ENCODE measurements at regions not wholly inside any gene's neighbourhood (a gene's known extent, or its start where the extent isn't known, plus 50 kb on each side); places are given as distances from the start of the nearest gene placed in this dataset.

DNA sequence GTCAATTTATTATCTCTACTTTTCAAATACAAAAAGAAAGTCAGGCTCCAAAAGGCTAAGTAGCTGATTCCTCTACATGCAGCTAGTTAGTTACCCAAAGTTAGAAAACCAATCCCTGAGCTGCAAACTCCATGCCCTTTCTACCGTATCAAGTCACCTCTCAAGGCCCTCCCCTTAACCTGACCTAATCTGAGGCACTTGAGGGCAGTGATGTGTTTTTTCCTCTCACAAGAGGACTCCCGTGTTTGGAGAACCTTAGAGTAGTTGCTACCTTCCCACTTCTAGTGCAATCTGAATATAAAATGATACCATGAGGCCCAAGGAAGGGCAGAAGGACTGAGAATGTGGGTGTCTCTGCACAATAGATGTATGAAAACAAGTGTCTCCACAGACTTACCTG, 907.9 kb upstream of the CELF4 start:
- ChIA-PET SMC1A (ENCODE audit: uncharacterized antibody, unreplicated experiment) (interaction anchor here (0.5 kb wide), 1 partner anchor 390 kb away, joined by 3 read pairs; no protein-coding TSS in a partner anchor), CTCF (no interaction called here), RAD21 (ENCODE audit: unreplicated experiment) (no interaction called here), POLR2A (no interaction called here)
- H3K36me3 ChIP-seq (ENCODE audit: control insufficient read depth in 2 of 2, insufficient read depth in 2 of 2, low read length in 1 of 2), result no peaks in the 10 kb centered on the region
- H3K9ac ChIP-seq (ENCODE audit: control insufficient read depth, insufficient read depth, low read length), result no peak overlapping the region
- WGBS (ENCODE audit: insufficient coverage, insufficient replicate concordance, low lambda C conversion rate, missing lambda C conversion rate), result 25% methylated on average over 2 of the region's 2 CpGs
- DNase-seq (ENCODE audit: low read depth, low spot score) (no peak), FAIRE-seq (no peak), ATAC-seq (no peak)
- TF ChIP-seq, protein P1, sequence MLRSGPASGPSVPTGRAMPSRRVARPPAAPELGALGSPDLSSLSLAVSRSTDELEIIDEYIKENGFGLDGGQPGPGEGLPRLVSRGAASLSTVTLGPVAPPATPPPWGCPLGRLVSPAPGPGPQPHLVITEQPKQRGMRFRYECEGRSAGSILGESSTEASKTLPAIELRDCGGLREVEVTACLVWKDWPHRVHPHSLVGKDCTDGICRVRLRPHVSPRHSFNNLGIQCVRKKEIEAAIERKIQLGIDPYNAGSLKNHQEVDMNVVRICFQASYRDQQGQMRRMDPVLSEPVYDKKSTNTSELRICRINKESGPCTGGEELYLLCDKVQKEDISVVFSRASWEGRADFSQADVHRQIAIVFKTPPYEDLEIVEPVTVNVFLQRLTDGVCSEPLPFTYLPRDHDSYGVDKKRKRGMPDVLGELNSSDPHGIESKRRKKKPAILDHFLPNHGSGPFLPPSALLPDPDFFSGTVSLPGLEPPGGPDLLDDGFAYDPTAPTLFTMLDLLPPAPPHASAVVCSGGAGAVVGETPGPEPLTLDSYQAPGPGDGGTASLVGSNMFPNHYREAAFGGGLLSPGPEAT (IDR thresholded peaks at IDR 0.05; ENCODE audit: low read depth), result no peak
- TF ChIP-seq, protein P2, sequence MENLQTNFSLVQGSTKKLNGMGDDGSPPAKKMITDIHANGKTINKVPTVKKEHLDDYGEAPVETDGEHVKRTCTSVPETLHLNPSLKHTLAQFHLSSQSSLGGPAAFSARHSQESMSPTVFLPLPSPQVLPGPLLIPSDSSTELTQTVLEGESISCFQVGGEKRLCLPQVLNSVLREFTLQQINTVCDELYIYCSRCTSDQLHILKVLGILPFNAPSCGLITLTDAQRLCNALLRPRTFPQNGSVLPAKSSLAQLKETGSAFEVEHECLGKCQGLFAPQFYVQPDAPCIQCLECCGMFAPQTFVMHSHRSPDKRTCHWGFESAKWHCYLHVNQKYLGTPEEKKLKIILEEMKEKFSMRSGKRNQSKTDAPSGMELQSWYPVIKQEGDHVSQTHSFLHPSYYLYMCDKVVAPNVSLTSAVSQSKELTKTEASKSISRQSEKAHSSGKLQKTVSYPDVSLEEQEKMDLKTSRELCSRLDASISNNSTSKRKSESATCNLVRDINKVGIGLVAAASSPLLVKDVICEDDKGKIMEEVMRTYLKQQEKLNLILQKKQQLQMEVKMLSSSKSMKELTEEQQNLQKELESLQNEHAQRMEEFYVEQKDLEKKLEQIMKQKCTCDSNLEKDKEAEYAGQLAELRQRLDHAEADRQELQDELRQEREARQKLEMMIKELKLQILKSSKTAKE (IDR thresholded peaks at IDR 0.05; ENCODE audit: low read depth, poor library complexity, severe bottlenecking), result no peak
- TF ChIP-seq PAX5 (IDR thresholded peaks at IDR 0.05; ENCODE audit: borderline replicate concordance, low read depth, low read length), result no peak
- TF ChIP-seq PML (IDR thresholded peaks at IDR 0.05; ENCODE audit: low read length), result no peak
- TF ChIP-seq EP300 (IDR thresholded peaks at IDR 0.05; ENCODE audit: borderline replicate concordance in 1 of 2, control insufficient read depth in 1 of 2, low read depth in 2 of 2, low read length in 2 of 2), result no peak
- TF ChIP-seq WRNIP1 (IDR thresholded peaks at IDR 0.05; ENCODE audit: borderline replicate concordance, low read depth, low read length), result no peak
- no peak for TF ChIP-seq RB1 (IDR thresholded peaks at IDR 0.05; ENCODE audit: borderline replicate concordance)
- TF ChIP-seq SUZ12 (IDR thresholded peaks at IDR 0.05; ENCODE audit: unreplicated experiment), result no peak
- TF ChIP-seq, protein P3, sequence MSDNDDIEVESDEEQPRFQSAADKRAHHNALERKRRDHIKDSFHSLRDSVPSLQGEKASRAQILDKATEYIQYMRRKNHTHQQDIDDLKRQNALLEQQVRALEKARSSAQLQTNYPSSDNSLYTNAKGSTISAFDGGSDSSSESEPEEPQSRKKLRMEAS (IDR thresholded peaks at IDR 0.05; ENCODE audit: low read depth, low read length), result no peak
- no peak for TF ChIP-seq CHD2 (IDR thresholded peaks at IDR 0.05; ENCODE audit: borderline replicate concordance, low read depth, low read length)
- TF ChIP-seq, protein P4, sequence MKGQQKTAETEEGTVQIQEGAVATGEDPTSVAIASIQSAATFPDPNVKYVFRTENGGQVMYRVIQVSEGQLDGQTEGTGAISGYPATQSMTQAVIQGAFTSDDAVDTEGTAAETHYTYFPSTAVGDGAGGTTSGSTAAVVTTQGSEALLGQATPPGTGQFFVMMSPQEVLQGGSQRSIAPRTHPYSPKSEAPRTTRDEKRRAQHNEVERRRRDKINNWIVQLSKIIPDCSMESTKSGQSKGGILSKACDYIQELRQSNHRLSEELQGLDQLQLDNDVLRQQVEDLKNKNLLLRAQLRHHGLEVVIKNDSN (IDR thresholded peaks at IDR 0.05; ENCODE audit: borderline replicate concordance, extremely low read length, insufficient read depth, low read depth, low read length), result no peak
- no peak for TF ChIP-seq YY1 (IDR thresholded peaks at IDR 0.05; ENCODE audit: low read depth, low read length)
- TF ChIP-seq NR2C2 (IDR thresholded peaks at IDR 0.05; ENCODE audit: borderline replicate concordance, control insufficient read depth, insufficient read length, low read depth), result no peak
- no peak for TF ChIP-seq FOS (IDR thresholded peaks at IDR 0.05; ENCODE audit: borderline replicate concordance, extremely low read depth, insufficient read length)
- no peak for TF ChIP-seq RBBP5 (conservative IDR thresholded peaks at IDR 0.05)
- TF ChIP-seq, protein P5, sequence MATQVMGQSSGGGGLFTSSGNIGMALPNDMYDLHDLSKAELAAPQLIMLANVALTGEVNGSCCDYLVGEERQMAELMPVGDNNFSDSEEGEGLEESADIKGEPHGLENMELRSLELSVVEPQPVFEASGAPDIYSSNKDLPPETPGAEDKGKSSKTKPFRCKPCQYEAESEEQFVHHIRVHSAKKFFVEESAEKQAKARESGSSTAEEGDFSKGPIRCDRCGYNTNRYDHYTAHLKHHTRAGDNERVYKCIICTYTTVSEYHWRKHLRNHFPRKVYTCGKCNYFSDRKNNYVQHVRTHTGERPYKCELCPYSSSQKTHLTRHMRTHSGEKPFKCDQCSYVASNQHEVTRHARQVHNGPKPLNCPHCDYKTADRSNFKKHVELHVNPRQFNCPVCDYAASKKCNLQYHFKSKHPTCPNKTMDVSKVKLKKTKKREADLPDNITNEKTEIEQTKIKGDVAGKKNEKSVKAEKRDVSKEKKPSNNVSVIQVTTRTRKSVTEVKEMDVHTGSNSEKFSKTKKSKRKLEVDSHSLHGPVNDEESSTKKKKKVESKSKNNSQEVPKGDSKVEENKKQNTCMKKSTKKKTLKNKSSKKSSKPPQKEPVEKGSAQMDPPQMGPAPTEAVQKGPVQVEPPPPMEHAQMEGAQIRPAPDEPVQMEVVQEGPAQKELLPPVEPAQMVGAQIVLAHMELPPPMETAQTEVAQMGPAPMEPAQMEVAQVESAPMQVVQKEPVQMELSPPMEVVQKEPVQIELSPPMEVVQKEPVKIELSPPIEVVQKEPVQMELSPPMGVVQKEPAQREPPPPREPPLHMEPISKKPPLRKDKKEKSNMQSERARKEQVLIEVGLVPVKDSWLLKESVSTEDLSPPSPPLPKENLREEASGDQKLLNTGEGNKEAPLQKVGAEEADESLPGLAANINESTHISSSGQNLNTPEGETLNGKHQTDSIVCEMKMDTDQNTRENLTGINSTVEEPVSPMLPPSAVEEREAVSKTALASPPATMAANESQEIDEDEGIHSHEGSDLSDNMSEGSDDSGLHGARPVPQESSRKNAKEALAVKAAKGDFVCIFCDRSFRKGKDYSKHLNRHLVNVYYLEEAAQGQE (IDR thresholded peaks at IDR 0.05; ENCODE audit: low read depth, low read length), result no peak
- TF ChIP-seq FOXK2 (IDR thresholded peaks at IDR 0.05), result no peak
- H3K4me2 ChIP-seq (ENCODE audit: control insufficient read depth, insufficient read depth), result no peak overlapping the region
- intact Hi-C loops (cut with micrococcal nuclease; ENCODE audit: unreplicated experiment), result no loop called here
- H3K9me3 ChIP-seq (replicated peaks; ENCODE audit: control insufficient read depth, insufficient read depth, low read length), result no peaks in the 10 kb centered on the region; the same call in 2 of the 3 replicates
- H3K27me3 ChIP-seq (replicated peaks in 1 of 2; ENCODE audit: control insufficient read depth in 2 of 2, insufficient read depth in 2 of 2, low read length in 1 of 2), result no peaks in the 10 kb centered on the region
- H2AFZ ChIP-seq (ENCODE audit: control insufficient read depth, low read depth, low read length), result no peak overlapping the region
- no TSS peak for BruUV-seq (replicated peaks)
- no peaks in the 10 kb centered on the region for H3K4me1 ChIP-seq (ENCODE audit: control insufficient read depth, insufficient read depth, low read length)
- in situ Hi-C loops (cut with MboI), result no loop called here
- no peak overlapping the region for H3K4me3 ChIP-seq
- H3K27ac ChIP-seq (ENCODE audit: control insufficient read depth, insufficient read depth), result no peak overlapping the region
- H3K79me2 ChIP-seq (ENCODE audit: control insufficient read depth, insufficient read depth, low read length), result no peaks in the 10 kb centered on the region
- no peaks in the 10 kb centered on the region for H4K20me1 ChIP-seq (ENCODE audit: control insufficient read depth, insufficient read depth)

Data from GM12878 (cell line).